Natural killer cell (primary cell): ENCODE measurements at regions not wholly inside any gene's neighbourhood (a gene's known extent, or its start where the extent isn't known, plus 50 kb on each side); places are given as distances from the start of the nearest gene placed in this dataset.

Source experiments
- ATAC-seq, 3 donors: fragments of 150-1000 bp in 2 of 3; fragments of 200-7000 bp in 1 of 3; cut with Tn5 transposase; 1 replicate in 1 of 3; 2 replicates in 2 of 3; pipeline ENCODE4 v1.10.0; 2021; ENCODE audit warnings: mild to moderate bottlenecking in 2 of 3, moderate library complexity in 2 of 3
- DNase-seq, 2 donors: peaks; one replicate each; pipeline versions ENCODE4 v3.0.0 to v3.0.0-alpha.2; 2013 to 2021; ENCODE audit warnings: mixed read lengths in 1 of 2
- H3K27ac ChIP-seq: one replicate; pipeline ENCODE4 v1.5.1; 2013; ENCODE audit warnings: mild to moderate bottlenecking, low read length
- H3K27me3 ChIP-seq: one replicate; pipeline ENCODE4 v1.6.1; 2013; ENCODE audit warnings: low read length; ENCODE audit not compliant: control insufficient read depth, insufficient read depth
- H3K36me3 ChIP-seq: one replicate; pipeline ENCODE4 v1.6.1; 2013; ENCODE audit warnings: low read length; ENCODE audit not compliant: control insufficient read depth, insufficient read depth
- H3K4me1 ChIP-seq: one replicate; pipeline ENCODE4 v1.6.1; 2013; ENCODE audit warnings: low read length; ENCODE audit not compliant: control insufficient read depth, insufficient read depth
- H3K4me3 ChIP-seq: one replicate; pipeline ENCODE4 v1.5.1; 2013; ENCODE audit warnings: low read length
- H3K9me3 ChIP-seq: one replicate; pipeline ENCODE4 v1.6.1; 2013; ENCODE audit warnings: low read length; ENCODE audit not compliant: control insufficient read depth, insufficient read depth
- H3K27ac Mint-ChIP-seq, 2 donors: one replicate each; pipeline ENCODE4 v1.8.0; 2022; ENCODE audit warnings: mild to moderate bottlenecking in 2 of 2, mixed read lengths in 2 of 2, moderate library complexity in 1 of 2
- H3K27me3 Mint-ChIP-seq, 2 donors: one replicate each; pipeline ENCODE4 v1.8.0; 2022; ENCODE audit warnings: low read depth in 2 of 2, mixed read lengths in 2 of 2
- H3K36me3 Mint-ChIP-seq: one replicate; pipeline ENCODE4 v1.8.0; 2022; ENCODE audit warnings: mixed read lengths
- H3K4me1 Mint-ChIP-seq, 2 donors: one replicate each; pipeline ENCODE4 v1.8.0; 2022; ENCODE audit warnings: mixed read lengths in 2 of 2
- H3K4me3 Mint-ChIP-seq: one replicate; pipeline ENCODE4 v1.8.0; 2022; ENCODE audit warnings: mild to moderate bottlenecking, moderate library complexity, mixed read lengths
- H3K9me3 Mint-ChIP-seq, 2 donors: one replicate each; pipeline ENCODE4 v1.8.0; 2022; ENCODE audit warnings: mixed read lengths in 2 of 2
- WGBS: methylation state at CpG from one replicate; pipeline ENCODE4 v1.1.7; 2013; ENCODE audit warnings: missing lambda C conversion rate; ENCODE audit not compliant: insufficient coverage; 5-methylcytosine and 5-hydroxymethylcytosine counted together
- intact Hi-C: fragments of 100-400 bp; cut with micrococcal nuclease; formaldehyde crosslinking; loops from one replicate; pipeline ENCODE4 v1.14.2; 2022
- TF ChIP-seq, protein P1 (sequence below): fragments of 200-600 bp; IDR thresholded peaks from one replicate; pipeline ENCODE4 v1.8.0; 2022; ENCODE audit warnings: antibody characterized with exemption

DNA sequence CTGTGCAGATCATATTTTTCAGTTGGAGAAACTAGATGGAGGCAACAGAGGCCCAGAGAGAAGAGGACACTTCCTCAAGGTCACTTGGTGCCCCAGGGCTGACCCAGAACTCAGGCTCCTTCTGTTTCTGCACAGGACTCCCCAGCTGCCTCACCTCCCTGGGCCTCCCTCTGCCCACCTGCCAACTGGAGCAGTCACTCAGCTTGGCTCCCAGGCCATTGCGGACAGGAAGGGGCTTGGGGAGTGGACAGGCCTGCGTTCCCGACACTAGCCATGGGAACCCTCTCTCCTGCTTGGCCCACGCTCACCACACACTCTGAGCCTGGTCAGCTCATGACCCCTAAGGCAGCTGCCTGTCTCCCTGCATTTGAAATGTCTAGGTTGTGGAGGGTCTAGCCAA, 78.1 kb upstream of the BRD7 start:
- ATAC-seq: no peak
- H3K27me3 ChIP-seq: no peaks in the 10 kb centered on the region

DNA sequence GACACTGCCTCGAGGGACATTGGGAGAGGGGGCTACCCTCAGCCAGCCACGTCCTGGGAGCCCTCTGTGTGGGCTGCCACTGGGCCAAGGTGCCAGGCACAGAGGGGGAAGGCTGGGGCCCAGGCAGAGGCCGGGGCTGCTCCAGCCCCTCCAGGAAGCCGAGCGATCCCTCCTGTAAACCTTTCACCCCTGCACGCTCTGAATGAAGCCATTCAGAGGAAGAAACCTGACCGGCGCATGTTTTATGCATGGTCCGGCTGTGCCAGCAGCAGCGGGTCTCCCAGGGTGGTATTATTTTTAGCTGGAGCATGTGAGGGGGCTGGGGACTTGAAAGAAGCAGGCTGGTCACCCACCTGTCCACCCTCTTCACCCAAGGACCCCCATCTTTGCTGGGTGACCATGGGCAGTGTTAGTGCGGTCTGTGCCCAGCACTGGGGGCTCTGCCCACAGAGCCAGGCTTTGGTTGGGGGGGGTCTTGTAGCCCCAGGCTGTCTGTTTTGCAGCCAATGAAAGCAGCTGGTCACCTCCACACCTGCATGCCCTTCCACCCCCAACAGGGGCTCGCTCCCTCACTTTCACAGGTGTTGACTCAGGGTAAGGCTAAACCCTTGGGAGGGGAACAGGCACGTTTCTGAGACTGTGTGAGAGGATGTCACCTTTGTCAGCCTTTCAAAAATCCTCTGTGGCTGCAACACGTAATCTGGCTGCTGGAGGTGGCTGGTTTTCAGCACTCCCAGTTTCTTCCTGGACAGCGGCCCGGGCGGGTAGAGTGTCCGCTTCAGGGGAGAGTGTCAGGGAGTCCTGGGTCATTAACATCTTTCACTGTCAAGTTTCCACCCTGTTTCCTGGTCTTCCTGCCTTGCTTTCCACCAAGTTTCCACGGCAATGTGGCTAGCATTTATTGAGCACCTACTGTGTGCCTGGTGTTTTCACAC, 77.1 kb upstream of the BRD7 start:
- no peak for DNase-seq
- ATAC-seq: no peak
- Histone ChIP-seq H3K27ac (no peak overlapping the region), H3K27me3 (no peaks in the 10 kb centered on the region), H3K4me3 (no peak overlapping the region), H3K4me1 (no peaks in the 10 kb centered on the region), H3K9me3 (peaks cover 12% of the 10 kb centered on the region), H3K36me3 (no peaks in the 10 kb centered on the region)
- Mint-ChIP-seq H3K4me1 (no peaks in the 10 kb centered on the region), H3K27ac (no peak overlapping the region), H3K4me3 (no peak overlapping the region), H3K27me3 (peaks cover 14 to 25% of the 10 kb centered on the region in 2 donors), H3K36me3 (no peaks in the 10 kb centered on the region), H3K9me3 (peaks cover 0 to 3% of the 10 kb centered on the region in 2 donors)
- 78% methylated on average over 19 of the region's 19 CpGs for WGBS
- intact Hi-C loops: no loop called here
- TF ChIP-seq, protein P1, sequence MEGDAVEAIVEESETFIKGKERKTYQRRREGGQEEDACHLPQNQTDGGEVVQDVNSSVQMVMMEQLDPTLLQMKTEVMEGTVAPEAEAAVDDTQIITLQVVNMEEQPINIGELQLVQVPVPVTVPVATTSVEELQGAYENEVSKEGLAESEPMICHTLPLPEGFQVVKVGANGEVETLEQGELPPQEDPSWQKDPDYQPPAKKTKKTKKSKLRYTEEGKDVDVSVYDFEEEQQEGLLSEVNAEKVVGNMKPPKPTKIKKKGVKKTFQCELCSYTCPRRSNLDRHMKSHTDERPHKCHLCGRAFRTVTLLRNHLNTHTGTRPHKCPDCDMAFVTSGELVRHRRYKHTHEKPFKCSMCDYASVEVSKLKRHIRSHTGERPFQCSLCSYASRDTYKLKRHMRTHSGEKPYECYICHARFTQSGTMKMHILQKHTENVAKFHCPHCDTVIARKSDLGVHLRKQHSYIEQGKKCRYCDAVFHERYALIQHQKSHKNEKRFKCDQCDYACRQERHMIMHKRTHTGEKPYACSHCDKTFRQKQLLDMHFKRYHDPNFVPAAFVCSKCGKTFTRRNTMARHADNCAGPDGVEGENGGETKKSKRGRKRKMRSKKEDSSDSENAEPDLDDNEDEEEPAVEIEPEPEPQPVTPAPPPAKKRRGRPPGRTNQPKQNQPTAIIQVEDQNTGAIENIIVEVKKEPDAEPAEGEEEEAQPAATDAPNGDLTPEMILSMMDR: no peak

More for the DNA sequence above, 78.1 kb upstream of the BRD7 start:
- no peaks in the 10 kb centered on the region for H3K36me3 ChIP-seq
- DNase-seq: no peak
- H3K9me3 ChIP-seq: peaks cover 4% of the 10 kb centered on the region
- Mint-ChIP-seq H3K4me1 (no peaks in the 10 kb centered on the region), H3K9me3 (peaks cover 0 to 2% of the 10 kb centered on the region in 2 donors), H3K4me3 (no peak overlapping the region), H3K27me3 (peaks cover 14 to 25% of the 10 kb centered on the region in 2 donors), H3K36me3 (no peaks in the 10 kb centered on the region), H3K27ac (no peak overlapping the region)
- WGBS: 92% methylated on average over 4 of the region's 4 CpGs
- H3K4me1 ChIP-seq: no peaks in the 10 kb centered on the region
- no peak overlapping the region for H3K4me3 ChIP-seq
- no peak overlapping the region for H3K27ac ChIP-seq
- TF ChIP-seq, protein P1: no peak
- intact Hi-C loops: no loop called here

DNA sequence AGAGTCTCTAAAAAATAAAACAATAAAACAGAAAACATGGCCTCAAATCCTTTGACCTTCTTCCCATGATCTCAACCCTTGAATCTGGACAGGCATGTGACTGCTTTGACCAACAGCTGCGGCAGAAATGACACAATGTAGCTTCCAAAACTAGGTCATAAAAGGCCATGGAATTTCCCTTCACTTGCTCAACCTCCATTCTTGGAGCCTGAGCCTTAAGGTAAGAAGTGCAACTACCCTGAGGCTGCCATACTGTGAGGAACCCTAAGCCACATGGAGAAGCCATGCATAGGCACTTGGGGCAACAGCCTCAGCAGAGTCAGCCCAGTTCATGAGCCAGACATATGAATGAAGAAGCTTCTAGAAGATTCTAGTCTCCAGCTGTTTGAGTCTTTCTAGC, 75.7 kb upstream of the BRD7 start:
- no peaks in the 10 kb centered on the region for H3K4me1 ChIP-seq
- H3K36me3 Mint-ChIP-seq: no peaks in the 10 kb centered on the region
- TF ChIP-seq, protein P1: no peak
- intact Hi-C loops: no loop called here
- no peak overlapping the region for H3K27ac ChIP-seq
- H3K27me3 ChIP-seq: no peaks in the 10 kb centered on the region
- peaks cover 0 to 6% of the 10 kb centered on the region in 2 donors for H3K9me3 Mint-ChIP-seq
- ATAC-seq (no peak), DNase-seq (no peak)
- peaks cover 19% of the 10 kb centered on the region for H3K9me3 ChIP-seq
- no peaks in the 10 kb centered on the region for H3K36me3 ChIP-seq
- H3K27me3 Mint-ChIP-seq: peaks cover 14 to 25% of the 10 kb centered on the region in 2 donors
- H3K4me3 Mint-ChIP-seq: no peak overlapping the region
- no peak overlapping the region for H3K4me3 ChIP-seq
- WGBS: 59% methylated on average over 1 of the region's 1 CpG
- H3K27ac Mint-ChIP-seq: no peak overlapping the region
- no peaks in the 10 kb centered on the region for H3K4me1 Mint-ChIP-seq
